ENCODE measurements at regions not wholly inside any gene's neighbourhood (a gene's known extent, or its start where the extent isn't known, plus 50 kb on each side); places are given as distances from the start of the nearest gene placed in this dataset.
A peak's percentile ranks its signal among the peaks of the same experiment; 100 is the strongest.

GRCh38 chr10:9209105-9209798 is 1154.8 kb downstream of the GATA3 start:
- peak; percentile 29 to 49 (median 33) for TF ChIP-seq CTCF (IDR thresholded peaks at IDR 0.05)
- no peak for TF ChIP-seq EP300 (IDR thresholded peaks at IDR 0.05)
- TF ChIP-seq POLR2A (IDR thresholded peaks at IDR 0.05): no peak
